HG03460 (cell line): ENCODE measurements at regions not wholly inside any gene's neighbourhood (a gene's known extent, or its start where the extent isn't known, plus 50 kb on each side); places are given as distances from the start of the nearest gene placed in this dataset.
"Not testable (repeated sequence)": the region's sequence is repeated elsewhere in the genome, so short reads cannot be mapped to it uniquely, and the experiment has no call there.

ENCODE experiments used
- ATAC-seq: cut with Tn5 transposase; IDR thresholded peaks from one replicate; pipeline ENCODE4 v1.9.1; 2021; ENCODE audit not compliant: unreplicated experiment

DNA sequence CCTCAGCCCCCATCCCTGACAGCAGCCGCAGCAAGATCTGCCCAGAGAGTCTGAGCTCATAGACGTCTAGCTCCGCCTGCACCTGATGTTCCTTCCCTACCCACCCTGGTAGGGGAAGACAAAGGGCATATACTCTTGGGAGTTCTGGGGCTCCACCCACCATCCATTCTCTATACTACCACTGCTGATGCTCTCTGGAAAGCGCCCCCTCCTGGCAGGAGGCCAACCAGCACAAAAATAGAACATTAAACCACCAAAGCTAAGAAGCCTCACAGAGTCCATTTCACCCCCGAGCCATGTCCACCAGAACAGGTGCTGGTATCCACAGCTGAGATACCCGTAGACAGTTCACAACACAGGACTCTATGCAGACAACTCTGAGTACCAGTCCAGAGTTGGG lies 662.6 kb upstream of the FAM98A start:
- ATAC-seq = no peak

- no peak for ATAC-seq
Measured at GRCh38 chr2:34254272-34254878, 655.3 kb upstream of the FAM98A start.

GRCh38 chr2:34252111-34252510 lies 653.0 kb upstream of the FAM98A start:
- ATAC-seq = no peak

- ATAC-seq = no peak
Measured at GRCh38 chr2:34251578-34251977, 652.5 kb upstream of the FAM98A start.

GRCh38 chr2:34244195-34244594 lies 645.1 kb upstream of the FAM98A start:
- no peak for ATAC-seq

DNA sequence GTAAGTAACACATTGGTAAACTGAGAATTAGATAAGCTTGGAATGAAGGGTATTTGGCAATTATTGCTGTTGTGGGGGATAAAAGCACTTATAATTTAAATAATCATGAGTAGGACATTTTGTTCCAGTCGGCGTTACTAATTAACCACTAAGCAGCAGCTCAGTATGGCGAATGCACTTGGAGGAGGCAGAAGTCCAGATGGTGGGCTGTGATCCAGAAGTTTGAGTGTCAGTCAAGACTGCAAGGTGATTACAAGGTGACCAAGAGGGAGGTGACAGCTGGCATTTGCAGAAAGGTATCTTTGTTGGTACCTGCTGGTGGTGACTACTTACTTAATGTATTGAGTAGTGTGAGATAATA lies 643.6 kb upstream of the FAM98A start:
- ATAC-seq = no peak

DNA sequence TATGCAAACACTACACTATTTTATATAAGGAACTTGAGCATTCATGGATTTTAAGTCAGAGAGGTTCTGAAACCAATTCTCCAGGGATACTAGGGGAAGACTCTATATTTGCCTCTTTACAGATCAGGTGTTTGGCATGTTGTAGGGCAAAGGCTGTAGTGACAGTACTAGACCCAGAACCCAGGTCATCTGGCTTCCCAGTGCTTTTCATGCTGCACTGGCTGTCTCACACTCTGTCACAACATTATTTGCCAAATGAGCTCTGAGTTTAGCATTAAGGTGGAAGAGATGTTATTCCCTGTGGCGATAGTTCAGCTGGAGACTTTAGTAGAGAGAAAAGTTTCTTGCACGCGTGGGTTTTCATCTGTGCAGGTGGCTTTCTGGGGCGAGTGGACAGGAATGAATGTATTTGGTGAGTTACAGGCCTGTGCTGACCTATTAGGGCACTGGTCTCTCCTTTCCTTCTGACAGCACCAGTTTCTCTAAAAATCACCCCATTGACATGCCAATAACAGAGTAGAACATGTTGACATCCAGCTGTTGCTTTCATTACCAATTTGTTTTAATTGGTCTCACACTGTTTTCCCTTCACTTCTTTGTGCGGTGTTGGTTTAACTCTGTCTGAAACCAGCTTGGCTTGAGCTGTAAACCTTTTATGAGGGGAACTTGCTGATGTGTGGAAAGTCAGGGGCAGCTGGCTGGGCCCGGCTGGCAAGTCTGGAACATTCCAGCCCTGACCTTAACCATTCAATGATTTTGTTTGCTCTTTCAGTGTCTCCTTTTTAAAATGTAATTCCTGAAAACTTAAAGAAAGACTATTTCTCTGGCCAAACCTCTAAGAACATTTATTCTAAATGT lies 643.0 kb upstream of the FAM98A start:
- no peak for ATAC-seq

GRCh38 chr2:34239511-34239910 lies 640.4 kb upstream of the FAM98A start:
- no peak for ATAC-seq

- ATAC-seq = no peak
Measured at GRCh38 chr2:34234823-34235222, 635.7 kb upstream of the FAM98A start.

GRCh38 chr2:34229998-34230397 lies 630.9 kb upstream of the FAM98A start:
- no peak for ATAC-seq

DNA sequence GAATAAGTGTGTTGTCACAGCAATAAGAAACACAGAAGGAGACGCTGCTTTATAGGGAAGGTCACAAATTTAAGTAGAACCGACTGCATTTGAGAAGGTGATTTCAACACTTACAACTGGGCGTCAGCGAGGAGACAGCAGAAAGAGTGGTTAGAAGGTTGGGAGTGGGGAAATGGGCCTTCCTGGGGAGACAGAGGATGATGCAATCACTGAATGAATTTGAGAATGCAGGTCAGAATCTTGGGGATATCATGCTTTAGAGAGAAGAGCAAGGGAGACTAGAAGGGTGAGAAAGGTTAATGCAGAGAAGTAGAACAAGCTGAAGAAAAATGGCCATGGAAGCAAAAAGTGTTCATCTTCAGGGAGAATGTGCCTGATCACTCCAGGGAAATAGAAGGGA lies 616.1 kb upstream of the FAM98A start:
- no peak for ATAC-seq

DNA sequence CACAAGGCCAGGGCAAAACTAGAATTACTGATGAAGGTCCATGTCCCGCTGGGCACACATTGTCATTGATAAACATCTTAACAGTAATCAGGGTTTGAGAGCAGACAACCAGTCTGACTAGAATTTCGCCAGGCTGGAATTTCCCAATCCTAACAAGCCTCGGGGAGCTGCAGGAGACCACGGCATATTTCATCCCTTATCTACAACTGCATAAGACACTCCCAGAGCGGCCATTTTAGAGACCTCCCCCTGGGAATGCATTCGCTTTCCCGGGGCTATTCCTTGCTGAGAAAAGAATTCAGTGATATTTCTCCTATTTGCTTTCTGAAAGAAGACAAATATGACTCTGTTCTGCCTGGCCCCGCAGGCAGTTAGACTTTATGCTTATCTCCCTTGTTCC lies 611.3 kb upstream of the FAM98A start:
- not testable (repeated sequence) for ATAC-seq

- ATAC-seq = no peak
Measured at GRCh38 chr2:34204560-34204959, 605.5 kb upstream of the FAM98A start.

DNA sequence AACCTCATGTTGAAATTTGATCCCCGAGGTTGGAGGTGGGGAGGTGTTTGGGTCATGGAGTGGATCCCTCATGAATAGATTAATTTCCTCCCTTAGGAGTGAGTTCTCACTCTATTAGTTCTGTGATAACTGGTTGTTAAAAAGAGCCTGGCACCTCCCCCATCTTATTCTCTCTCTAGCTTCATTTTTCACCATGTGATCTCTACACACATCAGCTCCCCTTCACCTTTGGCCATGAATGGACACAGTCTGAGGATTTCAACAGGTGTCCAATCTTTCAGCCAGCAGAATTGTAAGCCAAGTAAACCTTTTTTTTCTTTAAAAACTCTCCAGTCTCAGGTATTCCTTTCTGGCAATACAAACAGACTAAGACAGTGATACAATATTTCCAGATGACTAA lies 602.0 kb upstream of the FAM98A start:
- no peak for ATAC-seq

DNA sequence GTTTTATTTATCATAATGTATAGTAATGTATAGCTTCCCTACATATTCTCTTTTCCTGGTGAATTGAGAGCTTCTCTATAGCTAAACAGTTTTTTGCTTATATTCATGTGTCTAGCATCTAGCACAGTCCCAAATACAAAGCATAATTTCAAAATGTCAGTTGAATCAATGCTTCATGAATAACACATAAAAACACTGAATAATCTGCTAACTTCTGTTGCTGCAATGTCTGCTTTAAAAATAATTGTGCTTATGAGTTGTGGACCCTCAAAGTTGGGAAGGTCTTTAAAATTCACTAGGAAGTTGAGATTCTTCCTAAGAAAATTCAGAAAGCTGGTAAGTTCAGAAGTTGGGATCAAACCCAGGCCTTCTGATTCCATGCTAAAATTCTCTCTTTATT lies 600.9 kb upstream of the FAM98A start:
- ATAC-seq = no peak

DNA sequence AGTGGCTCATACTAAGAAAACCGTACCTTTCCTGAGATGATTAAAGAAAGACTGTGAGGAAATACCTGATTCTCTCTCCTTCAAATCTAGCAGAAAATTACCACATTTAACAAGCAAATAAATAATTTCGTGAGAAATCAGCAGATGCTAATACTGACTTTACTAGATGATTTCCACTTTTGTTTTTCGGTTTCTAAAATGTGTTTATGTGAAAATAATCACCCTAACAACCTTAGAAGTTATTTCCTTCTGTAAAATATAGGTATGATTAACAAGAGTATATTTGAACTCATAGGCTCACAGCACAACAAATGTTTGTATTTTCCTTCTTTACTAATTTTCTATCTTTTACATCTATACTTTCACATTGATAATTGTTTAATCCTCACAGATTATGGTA lies 594.1 kb upstream of the FAM98A start:
- ATAC-seq = no peak

- ATAC-seq = no peak
Measured at GRCh38 chr2:34188464-34189303, 589.6 kb upstream of the FAM98A start.

DNA sequence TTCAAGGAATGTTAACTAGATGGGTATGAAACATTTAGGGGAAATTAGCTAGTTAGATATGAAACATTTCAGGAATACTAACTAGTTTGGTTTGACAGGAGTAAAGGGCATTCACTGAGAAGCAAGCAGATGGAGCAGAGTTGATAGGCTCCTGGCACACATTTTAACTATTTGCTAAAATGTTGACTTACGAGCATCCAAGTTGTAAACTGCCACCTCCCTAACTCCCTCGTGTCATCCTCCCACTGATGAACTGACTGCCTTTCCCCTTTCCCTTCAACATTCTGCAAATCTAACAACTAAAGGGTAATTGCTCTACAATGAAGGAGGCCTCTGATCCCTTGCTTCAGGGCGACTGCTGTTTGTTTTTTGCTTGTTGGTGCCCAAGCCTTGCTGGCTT lies 580.4 kb upstream of the FAM98A start:
- no peak for ATAC-seq

DNA sequence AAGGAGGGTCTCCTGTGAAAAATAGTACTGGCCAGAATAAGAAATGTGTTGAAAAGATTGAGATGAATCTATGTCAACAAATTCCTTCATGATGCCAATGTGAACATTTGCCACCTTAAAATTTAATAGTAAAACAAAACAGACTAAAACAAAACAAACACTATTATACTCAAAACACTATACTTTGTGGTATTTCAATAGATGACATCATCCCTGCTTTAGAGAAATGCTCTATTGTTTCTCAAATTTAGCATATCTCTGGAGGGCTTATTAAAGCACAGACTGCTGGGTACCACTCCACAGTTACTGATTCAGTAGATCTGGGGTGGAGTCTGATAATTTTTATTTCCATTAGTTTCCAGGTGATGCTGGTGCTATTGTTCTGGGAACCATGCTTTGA lies 579.4 kb upstream of the FAM98A start:
- no peak for ATAC-seq

DNA sequence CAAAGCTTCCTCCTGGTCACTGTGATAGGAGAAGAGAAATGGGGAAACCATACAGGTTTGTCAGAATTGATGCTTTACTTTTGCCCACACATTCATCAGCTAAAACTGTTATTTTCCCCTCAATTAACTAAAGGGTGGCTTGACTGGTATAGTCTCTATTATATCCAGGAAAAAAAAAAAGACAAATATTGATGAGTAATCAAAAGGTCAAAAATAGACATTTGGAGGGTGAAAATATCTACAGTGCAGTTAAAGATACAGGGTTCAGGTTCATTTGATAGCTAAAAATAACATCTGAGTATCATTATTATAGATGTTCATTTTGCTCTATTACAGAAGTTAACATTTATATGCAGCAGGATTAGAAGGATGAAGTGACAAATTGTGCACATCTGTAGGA lies 577.6 kb upstream of the FAM98A start:
- ATAC-seq = no peak

DNA sequence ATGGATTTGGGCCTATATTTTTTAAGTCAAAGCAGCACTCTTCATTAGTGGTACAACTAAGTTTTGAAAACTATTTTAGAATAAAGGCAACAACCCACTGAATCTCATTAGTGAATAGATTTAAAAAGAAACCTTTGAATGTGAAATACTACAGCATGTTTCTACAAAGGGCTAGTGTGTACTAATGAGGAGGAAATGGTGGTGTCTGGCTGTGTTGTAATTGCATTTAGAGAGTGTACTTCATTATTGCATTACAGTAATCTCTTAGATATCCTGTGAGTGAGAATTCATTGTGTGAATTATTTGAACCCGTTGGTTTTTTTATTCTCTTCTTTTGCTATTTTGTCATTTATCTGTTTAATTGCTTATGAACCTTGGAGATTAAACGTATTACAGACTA lies 575.4 kb upstream of the FAM98A start:
- ATAC-seq = no peak

GRCh38 chr2:34162231-34162630 lies 563.1 kb upstream of the FAM98A start:
- no peak for ATAC-seq
